Colonic mucosa (tissue), 4 donors: ENCODE measurements at regions not wholly inside any gene's neighbourhood (a gene's known extent, or its start where the extent isn't known, plus 50 kb on each side); places are given as distances from the start of the nearest gene placed in this dataset.
"Not testable (repeated sequence)": the region's sequence is repeated elsewhere in the genome, so short reads cannot be mapped to it uniquely, and the experiment has no call there.

Experiments used
- DNase-seq: peaks from one replicate; pipeline ENCODE4 v3.0.0-alpha.2; 2020
- H3K27ac ChIP-seq: fragments of 200-600 bp; one replicate; pipeline ENCODE4 v1.8.0; 2021
- H3K27me3 ChIP-seq: fragments of 200-600 bp; one replicate; pipeline ENCODE4 v1.8.0; 2021
- H3K36me3 ChIP-seq: fragments of 200-600 bp; one replicate; pipeline ENCODE4 v1.8.0; 2021
- H3K4me1 ChIP-seq: fragments of 200-600 bp; one replicate; pipeline ENCODE4 v1.8.0; 2021; ENCODE audit warnings: mild to moderate bottlenecking
- H3K4me3 ChIP-seq: fragments of 200-600 bp; one replicate; pipeline ENCODE4 v1.8.0; 2021
- H3K9ac ChIP-seq, 2 donors: one replicate each; pipeline ENCODE4 v1.7.0; 2013; ENCODE audit warnings: control low read depth in 2 of 2, low read depth in 2 of 2, low read length in 2 of 2
- H3K9me3 ChIP-seq: fragments of 200-600 bp; one replicate; pipeline ENCODE4 v1.8.0; 2021
- intact Hi-C: fragments of 100-400 bp; cut with DNase I; formaldehyde crosslinking; loops from one replicate; pipeline ENCODE4 v1.14.1; 2022
- TF ChIP-seq, protein P1 (sequence below): fragments of 200-600 bp; IDR thresholded peaks from one replicate; pipeline ENCODE4 v1.8.0; 2022; ENCODE audit warnings: antibody characterized with exemption, mild to moderate bottlenecking
- donor health status: healthy.
- donor health status: DM: no; HTN: no; CAD: no.
- donor health status: DM: no; HTN: no; CAD: no.

DNA sequence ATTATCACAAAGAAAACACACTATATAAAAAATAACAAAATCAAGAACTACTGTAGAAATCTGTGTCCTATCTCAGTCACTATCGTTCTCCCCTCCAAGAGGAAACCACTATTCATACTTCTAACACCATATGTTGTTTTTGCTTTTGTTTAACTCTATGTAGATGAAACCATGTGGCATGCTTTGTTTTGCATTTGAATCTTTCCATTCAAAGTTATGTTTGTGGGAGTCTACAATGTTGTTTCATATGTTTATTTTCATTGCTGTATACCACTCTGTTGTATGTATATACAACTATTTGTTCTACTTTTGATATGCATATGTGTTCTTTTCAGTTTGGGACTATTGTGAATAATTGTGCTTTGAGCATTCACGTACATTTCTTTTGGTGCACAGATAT lies 116.1 kb downstream of the PABPC4L start:
- no peak for DNase-seq
- intact Hi-C loops: no loop called here
- H3K9me3 ChIP-seq: no peaks in the 10 kb centered on the region
- no peaks in the 10 kb centered on the region for H3K4me1 ChIP-seq
- no peak overlapping the region for H3K27ac ChIP-seq
- no peaks in the 10 kb centered on the region for H3K27me3 ChIP-seq
- no peaks in the 10 kb centered on the region for H3K36me3 ChIP-seq
- no peak overlapping the region for H3K9ac ChIP-seq
- H3K4me3 ChIP-seq: no peak overlapping the region
- TF ChIP-seq, protein P1, sequence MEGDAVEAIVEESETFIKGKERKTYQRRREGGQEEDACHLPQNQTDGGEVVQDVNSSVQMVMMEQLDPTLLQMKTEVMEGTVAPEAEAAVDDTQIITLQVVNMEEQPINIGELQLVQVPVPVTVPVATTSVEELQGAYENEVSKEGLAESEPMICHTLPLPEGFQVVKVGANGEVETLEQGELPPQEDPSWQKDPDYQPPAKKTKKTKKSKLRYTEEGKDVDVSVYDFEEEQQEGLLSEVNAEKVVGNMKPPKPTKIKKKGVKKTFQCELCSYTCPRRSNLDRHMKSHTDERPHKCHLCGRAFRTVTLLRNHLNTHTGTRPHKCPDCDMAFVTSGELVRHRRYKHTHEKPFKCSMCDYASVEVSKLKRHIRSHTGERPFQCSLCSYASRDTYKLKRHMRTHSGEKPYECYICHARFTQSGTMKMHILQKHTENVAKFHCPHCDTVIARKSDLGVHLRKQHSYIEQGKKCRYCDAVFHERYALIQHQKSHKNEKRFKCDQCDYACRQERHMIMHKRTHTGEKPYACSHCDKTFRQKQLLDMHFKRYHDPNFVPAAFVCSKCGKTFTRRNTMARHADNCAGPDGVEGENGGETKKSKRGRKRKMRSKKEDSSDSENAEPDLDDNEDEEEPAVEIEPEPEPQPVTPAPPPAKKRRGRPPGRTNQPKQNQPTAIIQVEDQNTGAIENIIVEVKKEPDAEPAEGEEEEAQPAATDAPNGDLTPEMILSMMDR: no peak

DNA sequence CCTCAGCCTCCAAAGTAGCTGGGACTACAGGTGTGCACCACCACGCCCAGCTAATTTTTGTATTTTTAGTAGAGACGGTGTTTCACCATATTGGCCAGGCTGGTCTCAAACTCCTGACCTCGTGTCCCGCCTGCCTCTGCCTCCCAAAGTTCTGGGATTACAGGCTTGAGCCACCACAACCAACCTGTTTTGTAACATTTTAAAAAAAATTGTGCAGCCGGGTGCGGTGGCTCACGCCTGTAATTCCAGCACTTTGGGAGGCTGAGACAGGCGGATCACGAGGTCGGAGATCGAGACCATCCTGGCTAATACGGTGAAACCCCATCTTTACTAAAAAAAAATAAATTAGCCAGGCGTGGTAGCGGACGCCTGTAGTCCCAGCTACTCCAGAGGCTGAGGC lies 122.5 kb downstream of the PABPC4L start:
- H3K36me3 ChIP-seq, H3K4me3 ChIP-seq, H3K9me3 ChIP-seq, DNase-seq, H3K4me1 ChIP-seq, H3K9ac ChIP-seq, intact Hi-C loops, H3K27ac ChIP-seq, H3K27me3 ChIP-seq: not testable (repeated sequence)

DNA sequence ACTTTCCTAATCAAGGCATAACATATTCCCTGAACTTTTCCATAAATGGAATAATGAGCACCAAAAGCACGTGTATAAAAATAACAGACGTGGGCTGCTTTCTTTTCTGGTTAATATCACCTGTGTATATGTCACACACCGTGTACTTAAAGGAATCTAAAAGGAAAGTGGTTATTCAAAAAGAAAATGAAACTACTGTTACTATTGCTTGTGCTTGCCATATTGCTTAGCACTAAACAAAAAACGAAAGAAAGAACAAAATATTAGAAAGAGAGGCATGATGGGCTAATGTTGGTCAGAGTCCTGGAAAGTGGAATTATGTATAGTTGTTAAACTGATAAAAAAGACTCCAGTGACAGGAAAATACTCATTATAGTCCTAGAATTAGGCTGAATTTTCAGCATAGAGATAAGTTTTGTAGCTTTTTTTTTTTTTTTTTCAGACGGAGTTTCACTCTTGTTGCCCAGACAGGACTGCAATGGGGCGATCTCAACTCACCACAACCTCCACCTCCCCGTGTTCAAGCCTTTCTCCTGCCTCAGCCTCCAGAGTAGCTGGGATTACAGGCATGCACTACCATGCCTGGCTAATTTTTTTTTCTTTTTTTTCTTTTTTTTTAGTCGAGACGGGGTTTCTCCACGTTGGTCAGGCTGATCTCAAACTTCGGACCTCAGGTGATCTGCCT lies 123.2 kb downstream of the PABPC4L start:
- TF ChIP-seq, protein P1: no peak
- H3K36me3 ChIP-seq: no peaks in the 10 kb centered on the region
- H3K27ac ChIP-seq: no peak overlapping the region
- H3K9me3 ChIP-seq: no peaks in the 10 kb centered on the region
- H3K4me3 ChIP-seq: no peak overlapping the region
- no peaks in the 10 kb centered on the region for H3K4me1 ChIP-seq
- intact Hi-C loops: no loop called here
- H3K9ac ChIP-seq: no peak overlapping the region
- DNase-seq: no peak
- H3K27me3 ChIP-seq: no peaks in the 10 kb centered on the region

DNA sequence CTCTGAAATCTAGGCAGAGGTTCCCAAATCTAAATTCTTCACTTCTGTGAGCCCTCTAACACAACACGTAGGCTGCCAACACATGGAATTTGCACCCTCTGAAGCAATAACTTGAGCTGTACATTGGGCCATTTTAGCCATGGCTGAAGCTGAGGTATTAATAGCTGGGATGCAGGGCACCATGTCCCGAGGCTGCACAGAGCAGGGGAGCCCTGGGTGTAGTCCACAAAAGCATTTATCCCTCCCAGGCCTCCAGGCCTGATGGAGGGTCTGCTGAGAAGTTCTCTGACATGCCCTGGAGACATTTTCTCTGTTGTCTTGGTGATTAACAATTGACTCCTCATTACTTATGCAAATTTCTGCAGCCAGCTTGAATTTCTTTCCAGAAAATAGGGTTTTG lies 127.9 kb downstream of the PABPC4L start:
- TF ChIP-seq, protein P1: no peak

DNA sequence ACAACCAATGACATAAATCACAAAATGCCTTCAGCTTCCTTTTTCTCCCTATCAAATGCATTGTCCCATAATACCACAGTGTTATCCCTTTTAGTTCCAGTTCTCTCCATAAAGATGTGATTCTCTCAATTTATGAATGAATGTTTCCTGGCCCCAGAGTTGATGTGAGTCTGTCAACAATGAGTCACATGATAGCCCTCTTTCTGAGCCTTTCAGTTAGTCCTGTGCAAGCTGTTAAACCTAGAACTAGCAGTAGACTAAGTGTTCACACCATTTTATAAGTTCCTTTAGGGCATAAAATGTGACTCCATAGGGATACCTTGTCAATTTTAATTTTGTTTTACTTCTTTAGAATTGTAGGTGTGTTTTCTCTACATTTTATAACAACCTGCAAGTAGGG lies 129.5 kb downstream of the PABPC4L start:
- Histone ChIP-seq H3K36me3 (no peaks in the 10 kb centered on the region), H3K9ac (no peak overlapping the region), H3K4me1 (no peaks in the 10 kb centered on the region), H3K9me3 (no peaks in the 10 kb centered on the region), H3K27me3 (no peaks in the 10 kb centered on the region), H3K4me3 (no peak overlapping the region), H3K27ac (no peak overlapping the region)
- no peak for DNase-seq
- intact Hi-C loops: no loop called here
- TF ChIP-seq, protein P1: no peak

More for the DNA sequence above, 127.9 kb downstream of the PABPC4L start:
- H3K9ac ChIP-seq: no peak overlapping the region
- intact Hi-C loops: no loop called here
- H3K27me3 ChIP-seq: no peaks in the 10 kb centered on the region
- H3K27ac ChIP-seq: no peak overlapping the region
- no peaks in the 10 kb centered on the region for H3K4me1 ChIP-seq
- H3K36me3 ChIP-seq: no peaks in the 10 kb centered on the region
- DNase-seq: no peak
- no peak overlapping the region for H3K4me3 ChIP-seq
- H3K9me3 ChIP-seq: no peaks in the 10 kb centered on the region

DNA sequence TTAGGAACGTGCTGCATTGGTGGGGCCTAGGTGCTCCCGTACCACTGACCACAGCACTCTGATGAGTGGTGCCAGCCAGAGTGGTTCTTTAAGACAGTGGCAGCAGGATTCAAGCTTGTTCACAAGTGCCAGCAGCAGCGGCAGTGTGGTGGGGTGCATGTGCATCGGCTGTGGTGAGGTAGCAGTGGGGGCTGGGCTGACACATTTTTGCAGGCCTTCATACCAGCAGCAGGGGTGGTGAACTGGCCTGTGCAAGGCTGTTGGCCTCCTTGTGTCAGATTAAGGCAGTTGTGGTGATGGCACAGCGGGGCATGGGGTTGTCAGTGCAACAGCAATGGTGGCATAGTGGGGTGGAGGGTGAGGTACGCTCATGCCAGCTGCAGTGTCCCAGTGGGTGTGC lies 131.4 kb downstream of the PABPC4L start:
- intact Hi-C loops: no loop called here
- no peak overlapping the region for H3K4me3 ChIP-seq
- H3K27me3 ChIP-seq: no peaks in the 10 kb centered on the region
- no peaks in the 10 kb centered on the region for H3K36me3 ChIP-seq
- no peak overlapping the region for H3K9ac ChIP-seq
- DNase-seq: no peak
- no peaks in the 10 kb centered on the region for H3K4me1 ChIP-seq
- TF ChIP-seq, protein P1: no peak
- no peaks in the 10 kb centered on the region for H3K9me3 ChIP-seq
- H3K27ac ChIP-seq: no peak overlapping the region
